Mucosa of stomach (tissue), 1 donor: ENCODE measurements at regions not wholly inside any gene's neighbourhood (a gene's known extent, or its start where the extent isn't known, plus 50 kb on each side); places are given as distances from the start of the nearest gene placed in this dataset.

Experiments
- H3K27me3 ChIP-seq: one replicate; pipeline ENCODE4 v1.7.0; 2013; ENCODE audit warnings: mild to moderate bottlenecking, low read length; ENCODE audit not compliant: control insufficient read depth, insufficient read depth
- H3K36me3 ChIP-seq: one replicate; pipeline ENCODE4 v1.7.0; 2013; ENCODE audit warnings: low read length; ENCODE audit not compliant: control insufficient read depth, insufficient read depth
- H3K4me1 ChIP-seq: one replicate; pipeline ENCODE4 v1.7.0; 2013; ENCODE audit warnings: mild to moderate bottlenecking, low read length; ENCODE audit not compliant: control insufficient read depth, insufficient read depth
- H3K4me3 ChIP-seq: one replicate; pipeline ENCODE4 v1.7.0; 2013; ENCODE audit warnings: low read length
- H3K9ac ChIP-seq: one replicate; pipeline ENCODE4 v1.7.0; 2013; ENCODE audit warnings: mild to moderate bottlenecking, low read length, moderate library complexity
- H3K9me3 ChIP-seq: one replicate; pipeline ENCODE4 v1.7.0; 2013; ENCODE audit warnings: mild to moderate bottlenecking, low read length, moderate library complexity; ENCODE audit not compliant: control insufficient read depth
- donor health status: Pancreatic carcinoma.

DNA sequence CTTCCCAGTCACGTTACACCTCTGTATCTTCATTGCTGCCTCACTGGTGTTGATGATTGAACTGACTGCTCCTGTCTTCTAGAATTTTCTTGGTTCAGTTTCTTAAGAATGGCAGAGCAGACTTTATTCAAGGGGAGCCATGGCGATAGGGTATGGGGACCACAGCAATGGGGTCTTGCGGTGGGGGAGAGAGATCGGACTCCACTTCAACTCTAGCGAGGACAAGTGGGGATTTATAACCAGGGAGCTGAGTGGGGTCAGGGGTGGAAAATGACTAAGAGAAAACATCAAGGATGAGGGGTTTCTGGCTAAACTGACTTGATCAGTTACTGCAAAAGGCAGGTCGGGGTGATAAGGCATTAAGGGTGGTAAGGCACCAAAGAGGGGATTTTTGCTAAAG, 156.4 kb downstream of the CD83 start:
- no peak overlapping the region for H3K9ac ChIP-seq
- no peaks in the 10 kb centered on the region for H3K9me3 ChIP-seq
- H3K36me3 ChIP-seq: no peaks in the 10 kb centered on the region
- H3K4me1 ChIP-seq: peaks cover 27% of the 10 kb centered on the region
- H3K27me3 ChIP-seq: no peaks in the 10 kb centered on the region
- H3K4me3 ChIP-seq: no peak overlapping the region

DNA sequence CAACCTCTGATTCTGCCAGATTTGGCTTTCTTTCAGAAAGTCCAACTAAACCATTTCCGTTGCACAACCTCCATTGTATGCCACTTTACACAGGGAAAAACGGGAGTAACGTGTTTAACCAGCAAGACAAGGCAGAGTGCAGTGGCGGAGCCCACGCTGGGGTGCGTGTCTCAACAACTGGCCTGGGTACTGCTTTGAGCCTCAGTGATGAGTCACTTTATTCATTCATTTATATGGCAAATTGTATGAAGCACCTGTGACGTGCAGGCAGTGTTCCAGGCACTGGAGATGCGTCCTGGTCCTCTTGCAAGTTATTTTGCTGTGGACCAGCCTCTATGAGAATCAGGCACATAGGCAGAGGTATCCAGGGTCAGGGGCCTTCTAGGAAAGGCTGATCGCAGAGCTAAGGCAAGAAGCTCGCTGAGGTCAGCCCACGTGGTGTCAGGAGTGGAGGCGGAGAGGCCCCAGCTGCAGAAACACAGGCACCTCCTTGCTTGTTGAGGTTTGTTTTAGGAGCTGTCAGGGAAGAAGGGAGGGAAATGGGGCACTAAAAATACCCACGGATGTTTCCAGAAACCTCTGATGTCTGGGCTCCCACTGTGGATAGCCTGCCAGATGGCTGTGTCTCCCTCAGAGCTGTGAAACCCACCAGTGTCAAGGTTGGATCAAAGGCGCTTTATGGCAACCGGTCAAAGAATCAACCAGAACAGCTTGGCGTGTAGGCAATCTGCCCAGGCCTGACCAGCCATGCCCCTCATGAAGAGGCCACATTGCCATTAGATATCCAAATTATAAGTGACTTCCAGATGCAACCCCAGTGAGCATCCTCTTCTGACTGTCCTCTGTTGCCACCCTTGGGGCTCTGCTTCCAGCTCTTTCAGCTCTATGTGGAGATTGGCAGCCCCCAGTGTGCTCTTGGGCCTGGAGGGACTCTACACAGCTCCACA, 157.2 kb downstream of the CD83 start:
- no peak overlapping the region for H3K9ac ChIP-seq
- no peak overlapping the region for H3K4me3 ChIP-seq
- H3K4me1 ChIP-seq: peaks cover 27% of the 10 kb centered on the region
- H3K36me3 ChIP-seq: no peaks in the 10 kb centered on the region
- no peaks in the 10 kb centered on the region for H3K27me3 ChIP-seq
- no peaks in the 10 kb centered on the region for H3K9me3 ChIP-seq

DNA sequence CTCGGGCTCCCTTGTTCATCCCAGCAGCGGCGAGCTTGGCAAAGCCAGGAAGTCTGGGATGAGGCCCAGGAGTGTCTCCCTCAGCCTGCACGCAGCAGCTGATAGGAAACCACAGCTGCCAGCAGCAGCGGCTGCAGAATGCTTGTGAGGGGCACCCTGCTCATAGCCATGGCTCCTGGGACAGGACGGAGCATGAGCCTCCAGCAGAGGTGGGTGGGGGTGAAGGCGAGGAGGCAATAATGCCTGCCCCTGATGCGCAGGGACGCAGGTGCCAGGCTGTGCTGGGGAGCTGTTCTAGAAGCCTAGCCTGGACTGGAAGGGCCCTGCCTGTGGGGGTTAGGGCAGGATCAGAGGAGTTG, 157.9 kb downstream of the CD83 start:
- H3K4me1 ChIP-seq: peaks cover 24% of the 10 kb centered on the region
- H3K9ac ChIP-seq: no peak overlapping the region
- H3K27me3 ChIP-seq: no peaks in the 10 kb centered on the region
- H3K36me3 ChIP-seq: no peaks in the 10 kb centered on the region
- H3K9me3 ChIP-seq: no peaks in the 10 kb centered on the region
- no peak overlapping the region for H3K4me3 ChIP-seq

- Histone ChIP-seq H3K9ac (no peak overlapping the region), H3K4me1 (peaks cover 18% of the 10 kb centered on the region), H3K4me3 (no peak overlapping the region), H3K9me3 (no peaks in the 10 kb centered on the region), H3K27me3 (no peaks in the 10 kb centered on the region), H3K36me3 (no peaks in the 10 kb centered on the region)
Measured at GRCh38 chr6:14276071-14276470, 158.5 kb downstream of the CD83 start.

- Histone ChIP-seq H3K4me1 (peaks cover 10% of the 10 kb centered on the region), H3K9ac (no peak overlapping the region), H3K36me3 (no peaks in the 10 kb centered on the region), H3K9me3 (no peaks in the 10 kb centered on the region), H3K27me3 (no peaks in the 10 kb centered on the region), H3K4me3 (no peak overlapping the region)
Measured at GRCh38 chr6:14276667-14277404, 159.3 kb downstream of the CD83 start.

DNA sequence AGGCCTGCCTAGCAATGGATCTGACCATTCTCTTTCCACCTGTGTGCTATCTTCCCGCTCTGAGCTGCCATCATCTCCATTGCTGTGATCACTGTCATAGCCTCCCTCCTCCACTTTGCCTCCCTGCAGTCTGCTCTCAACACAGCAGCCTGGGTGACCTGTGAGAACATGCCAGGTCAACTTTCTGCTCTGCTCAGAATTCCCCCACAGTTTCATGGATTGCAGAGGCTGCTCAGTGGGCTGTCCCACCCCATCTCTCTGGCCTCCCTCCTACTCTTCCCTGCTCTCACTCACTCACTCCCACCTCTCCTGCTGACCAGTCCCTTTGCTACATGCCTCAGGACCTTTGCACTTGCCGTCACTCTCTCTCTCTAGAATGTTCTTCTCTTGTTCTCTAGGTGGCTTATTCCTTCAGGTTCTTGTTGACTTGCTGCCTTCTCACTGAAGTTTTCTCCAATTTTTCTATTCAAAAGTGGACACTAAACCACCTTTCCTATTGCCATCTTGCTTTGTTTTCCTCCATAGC, 159.9 kb downstream of the CD83 start:
- Histone ChIP-seq H3K4me3 (no peak overlapping the region), H3K4me1 (peaks cover 10% of the 10 kb centered on the region), H3K27me3 (no peaks in the 10 kb centered on the region), H3K9ac (no peak overlapping the region), H3K36me3 (no peaks in the 10 kb centered on the region), H3K9me3 (no peaks in the 10 kb centered on the region)

- Histone ChIP-seq H3K9ac (no peak overlapping the region), H3K27me3 (no peaks in the 10 kb centered on the region), H3K4me3 (no peak overlapping the region), H3K4me1 (peaks cover 10% of the 10 kb centered on the region), H3K9me3 (no peaks in the 10 kb centered on the region), H3K36me3 (no peaks in the 10 kb centered on the region)
Measured at GRCh38 chr6:14278006-14278405, 160.4 kb downstream of the CD83 start.

GRCh38 chr6:14278446-14278845, 160.9 kb downstream of the CD83 start:
- H3K9me3 ChIP-seq: no peaks in the 10 kb centered on the region
- no peaks in the 10 kb centered on the region for H3K36me3 ChIP-seq
- no peak overlapping the region for H3K4me3 ChIP-seq
- H3K9ac ChIP-seq: no peak overlapping the region
- peaks cover 10% of the 10 kb centered on the region for H3K4me1 ChIP-seq
- no peaks in the 10 kb centered on the region for H3K27me3 ChIP-seq

DNA sequence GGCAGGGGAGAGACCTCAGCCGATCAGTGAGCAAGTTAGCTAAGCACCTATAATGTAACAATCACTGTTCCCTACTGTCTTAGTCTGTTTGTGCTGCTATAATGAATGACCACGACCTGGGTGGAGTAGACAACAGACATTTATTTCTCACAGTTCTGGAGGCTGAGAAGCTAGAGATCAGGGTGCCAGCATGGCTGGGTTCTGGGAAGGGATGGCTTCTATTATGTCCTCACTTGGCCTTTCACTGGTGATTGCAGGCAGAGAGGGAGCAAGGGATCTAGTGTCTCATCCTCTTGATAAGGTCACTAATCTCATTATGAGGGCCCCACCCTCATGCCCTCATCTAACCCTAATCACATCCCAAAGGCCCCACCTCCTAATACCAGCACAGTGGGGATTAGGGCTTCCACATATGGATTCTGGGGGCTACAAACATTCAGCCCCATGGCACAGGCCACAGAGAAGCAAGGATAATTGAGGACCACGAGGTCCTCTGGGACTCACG, 162.5 kb downstream of the CD83 start:
- H3K36me3 ChIP-seq: no peaks in the 10 kb centered on the region
- H3K9me3 ChIP-seq: no peaks in the 10 kb centered on the region
- no peaks in the 10 kb centered on the region for H3K27me3 ChIP-seq
- H3K9ac ChIP-seq: no peak overlapping the region
- H3K4me3 ChIP-seq: no peak overlapping the region
- peaks cover 10% of the 10 kb centered on the region for H3K4me1 ChIP-seq

DNA sequence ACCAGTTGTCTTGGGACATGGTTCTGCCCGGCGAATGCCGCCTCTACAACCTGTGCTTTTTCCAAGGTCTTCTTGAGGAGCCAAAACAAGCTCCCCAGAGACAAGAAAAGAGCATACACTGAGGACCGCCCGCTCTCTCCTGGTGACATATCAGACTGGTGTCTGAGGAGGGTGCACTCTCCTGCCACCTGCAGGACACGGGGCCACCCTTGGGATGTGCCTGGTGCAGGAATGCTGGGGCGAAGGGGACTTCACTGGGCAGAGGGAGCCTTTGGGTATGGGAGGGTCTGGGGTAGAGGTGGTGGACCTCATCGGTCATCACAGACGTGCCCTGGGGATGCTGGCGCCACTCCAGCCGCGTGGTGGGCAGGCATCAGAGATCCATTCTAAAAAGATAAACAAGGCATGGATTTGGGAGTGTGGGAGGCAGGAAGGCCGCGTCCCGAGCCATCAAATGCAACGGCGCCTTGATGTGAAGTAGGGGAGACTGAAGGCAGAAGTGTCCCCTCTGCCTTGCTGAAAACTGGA, 163.3 kb downstream of the CD83 start:
- no peaks in the 10 kb centered on the region for H3K27me3 ChIP-seq
- no peak overlapping the region for H3K4me3 ChIP-seq
- no peak overlapping the region for H3K9ac ChIP-seq
- no peaks in the 10 kb centered on the region for H3K9me3 ChIP-seq
- H3K36me3 ChIP-seq: no peaks in the 10 kb centered on the region
- H3K4me1 ChIP-seq: peaks cover 8% of the 10 kb centered on the region

GRCh38 chr6:14281811-14282660, 164.5 kb downstream of the CD83 start:
- Histone ChIP-seq H3K9me3 (no peaks in the 10 kb centered on the region), H3K9ac (no peak overlapping the region), H3K36me3 (no peaks in the 10 kb centered on the region), H3K27me3 (no peaks in the 10 kb centered on the region), H3K4me3 (no peak overlapping the region), H3K4me1 (no peaks in the 10 kb centered on the region)
